GM21619 (cell line): ENCODE measurements at regions not wholly inside any gene's neighbourhood (a gene's known extent, or its start where the extent isn't known, plus 50 kb on each side); places are given as distances from the start of the nearest gene placed in this dataset.

Experiments used
- ATAC-seq: cut with Tn5 transposase; IDR thresholded peaks from one replicate; pipeline ENCODE4 v1.9.1; 2021; ENCODE audit not compliant: unreplicated experiment

DNA sequence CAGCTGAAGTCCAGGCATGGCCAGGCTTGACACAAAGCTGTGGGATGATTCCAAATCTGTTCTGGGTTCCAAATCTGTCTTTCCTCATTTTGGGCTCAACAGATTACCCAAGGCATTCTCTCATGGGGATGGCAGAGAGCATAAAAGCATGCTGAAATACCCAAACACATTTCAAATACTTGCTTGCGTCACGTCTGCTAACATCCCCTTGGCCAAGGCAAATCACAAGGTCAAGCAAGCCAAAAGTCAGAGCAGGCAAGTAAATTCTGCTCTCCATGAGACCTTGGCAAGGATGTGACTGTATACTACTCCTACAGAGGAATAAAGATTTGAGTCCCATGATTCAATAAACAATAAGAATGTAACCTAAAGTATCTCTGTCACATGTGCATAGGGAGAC lies 306.7 kb downstream of the EPB41L4A start:
- no peak for ATAC-seq

DNA sequence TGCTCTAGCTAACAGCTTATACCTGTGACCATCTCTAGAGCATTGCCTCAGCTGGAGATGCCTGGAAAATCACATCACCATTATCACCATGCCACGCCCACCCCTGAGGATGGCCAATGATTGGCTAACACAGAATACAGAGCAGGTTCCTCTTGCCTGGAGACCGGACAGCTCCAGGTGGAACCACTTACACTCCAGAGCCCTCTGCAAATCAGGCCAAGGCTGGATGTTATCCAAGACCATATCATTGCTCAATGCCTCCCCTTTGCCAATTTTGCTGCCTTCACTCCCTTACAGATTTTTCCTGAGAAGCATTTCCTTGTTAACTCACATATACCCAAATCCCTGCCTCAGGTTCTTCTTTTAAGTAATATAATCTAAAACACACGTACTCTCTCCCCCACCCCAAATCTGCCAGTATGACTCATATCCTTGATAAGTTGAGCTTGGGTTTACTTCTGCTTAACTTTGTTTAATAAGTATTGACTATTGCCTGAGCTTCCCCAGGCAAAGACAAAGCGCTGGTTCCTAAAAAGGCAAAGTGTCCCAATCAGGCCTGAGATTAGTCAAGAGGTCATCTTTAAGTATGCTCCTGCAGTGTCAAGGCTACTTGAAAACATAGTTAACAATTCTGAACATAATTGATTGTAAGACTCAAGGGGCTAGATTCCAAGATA lies 309.6 kb downstream of the EPB41L4A start:
- ATAC-seq: no peak

DNA sequence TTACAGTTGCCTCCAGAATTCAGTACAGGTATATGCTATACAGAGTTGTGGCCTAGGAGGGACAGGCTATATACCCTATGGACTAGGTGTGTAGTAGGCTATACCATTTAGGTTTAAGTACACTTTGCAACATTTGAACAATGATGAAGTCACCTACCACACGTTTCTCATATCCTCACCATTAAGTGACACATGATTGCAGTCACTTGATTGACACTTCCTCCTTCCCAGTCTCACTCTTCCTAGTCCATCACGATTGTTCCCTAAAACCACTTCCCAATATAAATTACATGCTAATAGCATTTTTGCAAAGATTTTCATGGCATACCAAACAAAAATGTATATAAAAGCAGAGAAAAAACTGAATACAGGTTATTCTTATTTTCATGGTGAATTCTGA lies 312.2 kb downstream of the EPB41L4A start:
- ATAC-seq: no peak

DNA sequence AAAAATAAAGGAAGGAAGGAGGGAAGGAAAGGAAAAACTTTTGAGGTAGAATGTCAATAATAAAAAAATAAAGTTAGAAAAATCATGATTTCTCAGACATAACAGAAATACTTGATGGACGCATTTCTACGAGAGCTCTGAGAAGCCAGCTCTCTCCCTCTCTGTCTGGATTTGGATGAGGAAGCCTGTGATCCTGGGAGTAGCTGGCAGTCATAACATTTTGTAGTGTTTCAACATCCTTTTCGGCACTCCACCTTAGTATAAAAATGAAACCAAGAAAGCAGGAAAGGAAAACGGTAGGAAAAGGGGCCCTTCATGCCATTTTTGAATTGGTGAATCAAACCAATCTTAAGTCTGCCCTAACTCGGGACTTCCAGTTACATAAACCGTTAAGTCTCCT lies 321.3 kb downstream of the EPB41L4A start:
- ATAC-seq: no peak

DNA sequence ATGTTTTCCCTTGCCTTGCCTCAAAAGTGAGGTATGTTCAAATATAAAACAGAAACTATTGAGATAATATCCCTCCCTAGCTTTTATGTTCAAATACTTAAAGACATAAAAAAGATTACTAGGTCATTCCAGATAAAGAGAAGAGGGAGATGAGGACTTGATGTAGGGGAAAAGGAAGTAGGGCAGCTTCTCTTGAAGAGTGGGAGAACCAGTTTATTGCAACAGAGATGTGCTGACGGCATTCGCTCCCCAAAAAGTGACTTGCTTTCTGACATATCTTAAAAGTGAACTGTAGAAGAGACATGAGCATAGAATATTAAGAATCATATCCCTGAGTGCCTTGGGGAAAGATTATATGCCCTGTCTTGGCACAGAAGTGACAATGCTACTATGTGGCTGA lies 330.2 kb upstream of the NREP start:
- no peak for ATAC-seq

DNA sequence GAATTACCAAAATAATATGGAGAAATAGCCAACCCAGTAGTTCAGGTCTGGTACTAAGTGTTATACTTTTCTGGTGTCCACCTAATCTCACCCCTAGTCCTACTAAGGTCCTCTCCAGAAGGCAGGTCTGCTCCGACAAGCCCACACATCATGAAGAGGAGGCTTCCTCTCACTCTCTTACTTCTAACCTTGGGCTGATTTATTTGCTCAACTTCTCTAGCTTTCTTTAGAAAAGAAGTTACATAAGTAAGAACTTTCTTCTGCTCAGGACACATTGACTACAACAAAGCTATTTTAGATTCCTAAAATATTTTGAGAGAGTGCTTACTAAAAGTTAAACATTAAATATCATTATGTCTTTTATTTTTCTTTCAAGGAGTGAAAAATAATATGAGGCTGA lies 329.7 kb upstream of the NREP start:
- ATAC-seq: no peak

DNA sequence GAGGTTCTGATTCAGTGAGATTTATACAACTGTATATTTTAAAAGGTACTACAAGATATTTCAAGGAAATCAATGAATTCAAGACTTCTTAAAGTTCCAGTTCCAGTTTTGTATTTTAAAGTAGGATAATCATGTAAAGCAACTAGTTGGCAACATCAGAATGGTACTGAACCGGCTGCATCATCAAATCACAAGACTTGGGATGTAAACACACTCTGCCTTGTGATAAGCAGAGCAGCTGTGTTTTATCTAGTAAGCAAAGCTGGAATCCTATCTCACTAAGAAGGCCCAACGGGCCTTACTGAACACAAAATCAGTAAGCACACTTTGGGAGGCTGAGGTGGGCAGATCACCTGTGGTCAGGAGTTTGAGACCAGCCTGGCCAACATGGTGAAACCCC lies 327.2 kb upstream of the NREP start:
- ATAC-seq: no peak

DNA sequence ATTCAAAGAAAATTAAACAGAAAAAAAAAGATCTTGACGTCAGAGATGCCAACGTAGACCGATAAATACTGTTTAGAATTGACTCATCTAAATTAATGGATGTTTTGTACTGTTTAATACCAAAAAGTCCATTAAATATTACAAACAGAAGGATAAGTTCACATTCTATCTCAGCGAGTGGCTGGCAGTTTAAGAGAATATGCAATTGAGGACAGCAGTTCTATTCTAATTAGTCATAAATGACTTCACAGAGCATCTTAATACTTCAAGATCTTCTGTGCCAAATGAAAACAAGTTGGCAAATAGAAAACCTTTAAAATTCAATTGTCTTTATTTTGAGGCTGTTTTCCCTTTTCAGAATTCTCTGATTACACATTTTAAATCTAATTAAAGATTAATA lies 326.6 kb upstream of the NREP start:
- ATAC-seq: no peak

DNA sequence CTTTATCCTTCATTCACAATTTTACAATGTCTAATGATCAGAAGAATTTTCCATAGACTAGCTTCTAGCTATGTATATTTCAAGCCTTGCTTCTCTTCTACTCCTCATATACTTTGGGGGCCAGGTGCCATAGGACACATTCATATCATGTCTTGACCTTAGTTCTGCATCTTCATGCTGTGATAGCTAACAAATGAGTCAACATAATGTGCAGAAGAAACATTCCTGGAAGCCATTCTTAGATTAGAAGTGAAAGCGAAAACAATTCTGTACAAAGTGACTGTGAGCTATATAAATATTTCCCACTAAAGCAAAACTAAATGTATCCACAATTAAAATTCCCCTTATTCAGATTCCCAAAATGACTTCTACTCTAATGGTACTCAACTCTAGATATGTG lies 320.2 kb upstream of the NREP start:
- ATAC-seq: peak; percentile 86

DNA sequence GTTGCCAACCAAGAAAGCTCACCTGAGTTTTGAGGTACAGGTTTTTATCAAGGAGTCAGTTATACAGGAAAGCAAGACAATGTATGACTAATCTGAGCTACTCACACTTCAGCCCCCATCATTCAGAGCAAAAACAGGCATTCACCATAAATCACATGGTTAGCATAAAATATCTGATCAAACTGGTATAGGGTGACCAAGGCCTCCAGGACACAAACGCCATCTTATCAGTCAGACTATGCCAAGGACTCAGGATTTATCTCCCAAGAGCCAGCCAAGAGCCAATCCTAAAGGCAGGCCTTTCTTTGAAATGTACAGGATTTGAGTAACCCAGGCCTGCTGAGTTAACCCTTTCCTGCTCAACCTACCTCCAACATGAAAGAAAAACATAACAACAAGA lies 313.0 kb upstream of the NREP start:
- no peak for ATAC-seq

DNA sequence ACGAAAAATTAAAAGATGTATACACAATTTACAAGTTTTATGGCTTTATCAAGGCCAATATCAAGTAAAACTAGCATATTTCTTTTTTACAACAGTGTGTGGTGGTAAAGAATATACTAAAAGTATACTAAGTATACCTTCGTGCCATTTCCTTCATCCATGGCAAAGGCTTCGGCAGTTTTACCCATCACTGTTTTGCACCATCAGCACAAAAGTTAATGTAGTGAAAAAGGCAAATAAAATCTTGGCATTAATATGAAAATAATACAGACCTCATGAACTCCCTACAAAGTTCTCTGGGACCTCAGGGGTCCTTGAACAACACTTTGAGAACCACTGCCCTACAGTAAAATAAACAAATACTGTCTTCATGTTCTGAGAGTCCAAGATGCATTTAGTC lies 312.3 kb upstream of the NREP start:
- no peak for ATAC-seq

DNA sequence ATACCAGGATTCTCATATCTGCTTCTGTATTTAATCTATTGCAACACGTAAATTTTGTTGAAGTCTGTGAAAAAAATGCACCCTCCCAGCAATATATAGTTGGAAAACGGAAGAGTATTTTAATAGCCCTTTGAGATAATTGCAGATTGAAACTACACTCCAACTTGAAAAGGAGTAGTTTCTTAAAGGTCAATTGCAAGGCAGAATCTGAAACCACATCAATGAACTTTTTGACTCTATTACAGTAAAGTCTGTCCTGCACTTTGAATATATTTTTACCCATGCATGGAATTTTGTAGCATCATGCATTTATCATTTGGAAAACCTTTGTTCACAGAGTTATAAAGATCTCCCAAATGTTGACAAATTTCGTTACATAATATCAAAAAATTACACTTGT lies 311.6 kb upstream of the NREP start:
- no peak for ATAC-seq

DNA sequence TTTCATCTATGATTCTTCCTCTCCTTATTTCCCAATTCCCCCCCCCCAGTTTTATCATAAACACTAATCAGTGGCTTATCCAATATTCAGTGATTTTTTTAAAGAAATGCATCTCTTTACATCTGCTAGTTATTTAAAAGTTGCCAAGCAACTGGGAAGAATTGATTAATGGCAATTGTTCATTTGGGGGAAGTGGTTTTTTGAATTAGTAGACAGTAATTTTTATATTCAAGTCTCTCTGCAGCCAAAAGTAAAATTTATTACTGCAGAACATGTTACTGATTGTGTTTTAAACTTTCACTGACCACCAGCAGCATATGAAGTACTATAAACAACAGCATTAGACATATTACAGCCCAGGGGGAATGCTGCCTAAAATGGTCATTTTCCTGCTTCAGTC lies 308.8 kb upstream of the NREP start:
- ATAC-seq: no peak

DNA sequence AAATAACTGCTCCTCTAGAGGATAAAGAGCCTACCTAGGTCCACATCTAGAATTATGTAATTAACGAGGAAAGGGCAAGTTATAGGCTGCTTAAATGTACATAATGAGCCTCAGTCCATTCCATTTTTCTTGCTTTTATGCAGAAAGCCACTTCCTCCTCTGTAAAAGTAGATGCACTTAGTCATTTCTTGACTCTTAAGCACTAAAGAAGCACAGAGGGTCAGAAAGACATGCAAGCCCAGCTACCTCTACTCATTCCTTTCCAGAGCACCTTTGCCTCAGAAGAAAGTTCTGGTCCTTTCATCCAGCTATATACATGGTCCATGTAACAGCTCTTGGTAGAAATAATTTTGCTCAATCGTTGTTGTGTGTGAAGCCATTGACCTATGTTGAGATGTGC lies 308.0 kb upstream of the NREP start:
- ATAC-seq: peak; percentile 57

DNA sequence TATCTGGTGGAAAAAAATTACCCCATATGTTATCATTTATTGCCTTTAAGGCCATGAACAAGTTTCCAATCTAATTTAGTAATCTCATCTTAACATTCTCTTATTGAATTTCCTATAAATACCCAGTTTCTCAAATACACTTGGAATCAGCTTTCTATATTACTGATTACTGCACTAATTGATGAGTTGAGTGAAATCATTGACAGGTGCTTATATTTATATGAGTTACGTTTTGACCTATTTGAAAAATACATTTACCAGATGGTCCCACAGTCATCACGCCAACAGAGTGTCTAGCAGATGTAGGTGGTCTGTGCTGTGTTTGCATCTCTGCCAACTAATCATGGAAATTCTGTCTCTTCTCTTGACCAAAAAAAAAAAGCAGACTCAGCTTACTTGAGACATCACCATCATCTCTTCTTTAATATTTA lies 307.3 kb upstream of the NREP start:
- ATAC-seq: no peak

DNA sequence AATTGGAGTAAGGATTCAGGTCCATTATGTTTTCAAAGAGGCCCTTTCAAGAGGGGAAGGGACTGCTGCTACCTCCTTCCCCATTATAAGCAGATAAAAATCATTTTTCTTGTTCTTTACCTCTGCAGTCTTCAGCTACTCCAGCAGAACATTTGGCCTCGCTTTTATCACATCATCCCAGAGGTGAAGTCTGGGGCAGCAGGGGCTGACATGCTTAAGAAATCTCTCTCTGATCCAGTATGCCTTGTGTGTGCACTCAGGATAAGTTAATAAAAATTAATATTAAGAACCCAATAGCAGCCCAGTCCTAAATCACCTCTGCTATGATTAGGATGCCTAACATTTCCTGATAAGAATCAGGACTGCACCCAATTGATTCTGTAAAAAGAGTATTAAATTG lies 306.9 kb upstream of the NREP start:
- ATAC-seq: no peak

DNA sequence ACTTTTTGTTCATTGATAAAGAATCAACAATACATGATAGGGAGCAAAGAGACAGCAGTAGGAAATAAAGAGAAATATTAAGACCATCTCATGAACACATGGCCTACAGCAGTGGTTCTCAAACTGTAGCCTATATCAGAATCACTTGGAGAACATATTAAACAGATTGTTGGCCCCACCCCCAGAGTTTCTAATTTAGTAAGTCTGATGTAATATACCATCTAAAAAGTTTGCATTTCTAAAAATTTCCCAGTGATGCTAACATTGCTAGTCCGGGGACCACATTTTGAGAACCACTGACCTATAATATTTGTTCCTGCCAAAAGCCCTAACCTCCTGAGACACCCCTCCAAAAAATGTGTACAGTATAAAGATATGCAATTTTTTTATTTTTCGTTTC lies 306.2 kb upstream of the NREP start:
- ATAC-seq: no peak

DNA sequence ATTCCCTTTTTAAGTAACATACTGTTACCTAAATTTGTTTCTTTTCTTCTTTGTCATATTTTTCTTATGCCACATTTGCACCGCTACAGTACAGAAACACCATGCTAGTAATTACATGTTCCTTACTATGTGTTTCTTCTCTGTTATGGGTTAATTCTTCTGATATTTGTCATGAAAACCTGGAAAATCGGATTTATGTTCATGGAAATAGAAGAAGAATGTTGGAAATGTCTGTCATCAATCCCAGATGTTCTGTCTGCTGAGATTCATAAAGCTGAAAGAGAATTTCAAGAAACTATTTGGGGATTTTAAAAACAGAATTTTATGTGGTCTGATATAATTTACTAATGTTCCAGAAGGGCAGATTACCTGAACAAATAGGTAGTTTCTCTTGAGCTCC lies 305.2 kb upstream of the NREP start:
- no peak for ATAC-seq

DNA sequence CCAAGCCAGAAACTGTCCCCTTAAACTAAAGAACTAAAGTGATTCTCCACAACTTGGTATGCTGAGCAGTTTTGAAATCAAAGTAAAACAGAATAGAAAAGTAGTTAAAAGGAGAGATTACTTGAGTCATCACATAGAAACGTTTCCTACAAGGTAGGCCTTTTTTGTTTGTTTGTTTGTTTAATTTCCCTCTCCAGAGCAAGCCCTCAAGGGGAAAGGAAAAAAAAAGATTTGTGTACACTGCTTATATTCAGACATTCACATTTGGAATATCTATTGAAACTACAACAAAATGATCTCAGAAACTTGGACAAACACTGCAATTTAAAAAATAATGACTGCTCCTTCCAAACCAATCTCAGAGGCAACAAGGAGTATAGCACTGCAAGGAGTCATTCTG lies 304.7 kb upstream of the NREP start:
- ATAC-seq: no peak

DNA sequence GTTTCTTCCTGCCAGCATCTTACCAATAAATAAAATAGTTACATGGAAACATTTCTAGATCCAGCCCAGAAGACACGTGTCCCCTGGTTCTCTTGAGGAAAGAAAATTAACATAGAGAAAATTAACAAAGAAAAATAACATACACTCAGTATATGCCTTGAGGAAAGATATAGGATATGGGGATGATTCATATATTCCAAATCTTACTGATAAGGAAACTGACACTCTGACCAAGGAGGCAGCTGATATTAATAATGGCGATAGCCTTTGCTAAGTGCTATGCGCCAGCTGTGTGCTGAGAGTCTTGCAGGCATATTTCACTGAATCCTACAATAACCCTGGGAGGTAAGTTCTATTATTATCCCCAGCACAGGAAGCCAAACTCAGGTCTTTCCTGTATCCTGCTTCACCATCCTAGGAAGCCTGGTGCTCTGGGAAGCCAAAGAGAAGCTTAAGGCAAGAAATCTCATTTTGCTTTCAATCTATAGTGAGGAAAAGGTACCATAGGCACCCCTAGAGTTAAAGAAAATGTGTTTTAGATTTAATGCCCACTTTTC lies 302.7 kb upstream of the NREP start:
- no peak for ATAC-seq

DNA sequence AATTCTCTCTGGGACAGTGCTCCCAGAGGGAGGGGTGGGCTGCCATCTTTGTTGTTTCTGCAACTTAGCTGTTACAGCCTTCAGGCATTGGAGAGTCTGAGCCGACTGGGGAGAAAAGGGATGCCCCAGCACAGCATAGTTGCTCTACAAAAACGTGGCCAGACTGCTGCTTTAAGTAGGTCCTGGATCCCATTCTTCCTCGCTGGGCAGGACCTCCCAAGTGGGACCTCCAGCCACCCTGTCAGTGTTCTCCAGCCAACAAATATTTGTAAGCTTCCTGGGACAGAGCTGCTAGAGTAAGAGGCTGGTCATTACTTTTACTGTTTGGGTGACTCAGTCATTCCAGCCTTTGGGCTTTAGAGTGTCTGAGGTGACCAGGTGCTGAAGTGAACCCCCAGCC lies 292.7 kb upstream of the NREP start:
- no peak for ATAC-seq

DNA sequence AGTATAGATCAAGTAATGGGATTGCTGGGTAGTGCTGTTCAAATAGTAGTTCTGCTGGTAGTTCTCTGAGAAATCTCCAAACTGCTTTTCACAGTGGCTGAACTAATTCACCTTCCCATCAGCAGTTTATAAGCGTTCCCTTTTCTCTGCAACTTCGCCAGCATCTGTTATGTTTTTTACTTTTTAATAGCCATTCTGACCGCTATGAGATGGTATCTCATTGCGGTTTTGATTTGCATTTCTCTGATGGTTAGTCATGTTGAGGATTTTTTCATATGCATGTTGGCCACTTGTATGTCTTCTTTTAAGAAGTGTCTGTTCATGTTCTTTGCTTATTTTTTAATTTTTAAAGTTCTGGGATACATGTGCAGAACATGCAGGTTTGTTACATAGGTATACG lies 279.2 kb upstream of the NREP start:
- ATAC-seq: no peak

DNA sequence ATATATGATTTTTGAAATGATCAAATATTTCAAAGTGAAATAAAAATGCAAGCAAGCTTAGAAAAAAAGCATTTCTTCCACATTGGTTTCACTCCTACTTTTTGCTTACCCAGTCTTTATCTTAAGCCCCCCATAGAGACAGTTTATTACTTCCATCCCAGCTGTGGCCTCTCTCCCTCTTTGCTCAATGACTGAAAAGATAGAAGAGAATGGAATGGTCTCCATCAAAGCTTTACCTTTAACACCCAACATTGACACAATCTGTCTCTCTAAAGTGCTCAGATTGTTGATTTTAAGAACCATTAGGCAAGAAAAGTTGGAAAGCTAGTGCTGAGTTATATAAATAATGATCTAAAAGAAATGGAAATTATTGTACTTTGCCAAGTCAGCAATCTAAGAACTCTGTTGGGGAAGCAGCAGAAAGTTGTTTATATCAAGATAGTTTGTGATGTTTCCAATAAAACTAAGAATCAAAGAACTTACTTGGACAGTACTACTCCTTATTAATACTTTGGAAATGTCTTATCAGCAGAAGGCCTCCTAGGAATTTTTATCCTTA lies 277.5 kb upstream of the NREP start:
- ATAC-seq: no peak
